Caco-2 (cell line): ENCODE measurements at regions not wholly inside any gene's neighbourhood (a gene's known extent, or its start where the extent isn't known, plus 50 kb on each side); places are given as distances from the start of the nearest gene placed in this dataset.

Source experiments
- BruUV-seq: library from RNA; stranded (reverse); fragments of 400-500 nt; replicated peaks from 2 replicates; lab custom pipeline; 2021; lab: Mats Ljungman, UMichigan
- CTCF ChIA-PET: fragments of 300-600 bp; sonication (Branson Sonifier 250); formaldehyde crosslinking; loops from one replicate; lab custom pipeline; 2022; ENCODE audit warnings: antibody characterized with exemption; lab: Charles Lee
- POLR2A ChIA-PET: fragments of 300-600 bp; sonication (Branson Sonifier 250); formaldehyde crosslinking; loops from one replicate; lab custom pipeline; 2022; ENCODE audit warnings: antibody characterized with exemption; lab: Charles Lee
- DNase-seq, 2 experiments: peaks; one replicate each; pipeline versions ENCODE4 v3.0.0 to v3.0.0-alpha.2; 2020 to 2022
- H3K27me3 ChIP-seq: replicated peaks from 2 replicates; pipeline ENCODE4 v1.6.0; 2011; ENCODE audit warnings: low read length; ENCODE audit not compliant: control insufficient read depth, insufficient read depth
- H3K36me3 ChIP-seq: 2 replicates; pipeline ENCODE4 v1.5.1; 2011; ENCODE audit warnings: low read length; ENCODE audit not compliant: control insufficient read depth, insufficient read depth
- H3K4me1 ChIP-seq: fragments of 250-450 bp; sonication (Bioruptor Pico); 2 replicates; pipeline ENCODE4 v1.5.1; 2020; ENCODE audit warnings: mild to moderate bottlenecking
- H3K4me3 ChIP-seq: 2 replicates; pipeline ENCODE4 v1.5.1; 2011; ENCODE audit warnings: low read depth, mild to moderate bottlenecking, control low read depth, low read length
- H3K9me3 ChIP-seq: fragments of 250-450 bp; sonication (Bioruptor Pico); 2 replicates; pipeline ENCODE4 v1.5.1; 2020; ENCODE audit warnings: mild to moderate bottlenecking, moderate library complexity
- H3K27ac Mint-ChIP-seq: one replicate; pipeline ENCODE4 v1.8.0; 2022; ENCODE audit warnings: mixed read lengths; ENCODE audit not compliant: unreplicated experiment
- H3K27me3 Mint-ChIP-seq: one replicate; pipeline ENCODE4 v1.8.0; 2022; ENCODE audit warnings: mixed read lengths; ENCODE audit not compliant: insufficient read depth, unreplicated experiment
- H3K36me3 Mint-ChIP-seq: one replicate; pipeline ENCODE4 v1.8.0; 2022; ENCODE audit warnings: mild to moderate bottlenecking, mixed read lengths; ENCODE audit not compliant: insufficient read depth, unreplicated experiment
- H3K4me1 Mint-ChIP-seq: one replicate; pipeline ENCODE4 v1.8.0; 2022; ENCODE audit warnings: low read depth, mixed read lengths; ENCODE audit not compliant: unreplicated experiment
- H3K4me3 Mint-ChIP-seq: one replicate; pipeline ENCODE4 v1.8.0; 2022; ENCODE audit warnings: mild to moderate bottlenecking, moderate library complexity, mixed read lengths; ENCODE audit not compliant: unreplicated experiment
- H3K9me3 Mint-ChIP-seq: one replicate; pipeline ENCODE4 v1.8.0; 2022; ENCODE audit warnings: mixed read lengths; ENCODE audit not compliant: unreplicated experiment
- CTCF ChIP-seq, 2 experiments: fragments of 200-600 bp in 1 of 2; IDR thresholded peaks; 1 replicate in 1 of 2; 2 replicates in 1 of 2; pipeline versions ENCODE4 v1.5.1 to v1.8.0; 2011 to 2022; ENCODE audit warnings: antibody characterized with exemption in 1 of 2, control low read depth in 1 of 2, inconsistent platforms in 1 of 2, low read depth in 1 of 2, low read length in 1 of 2, mild to moderate bottlenecking in 1 of 2, moderate library complexity in 1 of 2; ENCODE audit not compliant: insufficient read depth in 1 of 2, severe bottlenecking in 1 of 2, unreplicated experiment in 1 of 2
- intact Hi-C: fragments of 100-400 bp; cut with micrococcal nuclease; formaldehyde crosslinking; loops from one replicate; pipeline ENCODE4 v1.10.0; 2022; ENCODE audit not compliant: unreplicated experiment

- Histone ChIP-seq H3K36me3 (no peaks in the 10 kb centered on the region), H3K9me3 (peaks cover 3% of the 10 kb centered on the region; the same call in 1 of the 2 replicates), H3K4me1 (no peaks in the 10 kb centered on the region), H3K4me3 (no peak overlapping the region), H3K27me3 (no peaks in the 10 kb centered on the region; the same call in none of the 2 replicates)
- Mint-ChIP-seq H3K27ac (no peak overlapping the region), H3K27me3 (peaks cover 30% of the 10 kb centered on the region), H3K9me3 (no peaks in the 10 kb centered on the region), H3K4me1 (no peaks in the 10 kb centered on the region), H3K36me3 (no peaks in the 10 kb centered on the region), H3K4me3 (no peak overlapping the region)
- intact Hi-C loops, result no loop called here
- BruUV-seq, result no TSS peak
- POLR2A ChIA-PET, result no interaction called here
- CTCF ChIA-PET, result no interaction called here
- TF ChIP-seq CTCF (IDR thresholded peaks at IDR 0.05; ENCODE audit: insufficient read depth in 1 of 2, low read depth in 1 of 2, low read length in 1 of 2, severe bottlenecking in 1 of 2, unreplicated experiment in 1 of 2), result no peak
- no peak for DNase-seq
Observed at GRCh38 chr10:47098238-47098637, 187.0 kb downstream of the PTPN20 start.

GRCh38 chr10:47098964-47099363, 187.7 kb downstream of the PTPN20 start:
- H3K4me3 ChIP-seq, result no peak overlapping the region
- no peak overlapping the region for H3K27ac Mint-ChIP-seq
- DNase-seq, result no peak
- no peaks in the 10 kb centered on the region for H3K4me1 Mint-ChIP-seq
- TF ChIP-seq CTCF (IDR thresholded peaks at IDR 0.05; ENCODE audit: insufficient read depth in 1 of 2, low read depth in 1 of 2, low read length in 1 of 2, severe bottlenecking in 1 of 2, unreplicated experiment in 1 of 2), result no peak
- peaks cover 30% of the 10 kb centered on the region for H3K27me3 Mint-ChIP-seq
- no peaks in the 10 kb centered on the region for H3K36me3 Mint-ChIP-seq
- H3K4me1 ChIP-seq, result no peaks in the 10 kb centered on the region
- H3K27me3 ChIP-seq, result no peaks in the 10 kb centered on the region; the same call in none of the 2 replicates
- ChIA-PET POLR2A (no interaction called here), CTCF (no interaction called here)
- no TSS peak for BruUV-seq
- H3K4me3 Mint-ChIP-seq, result no peak overlapping the region
- no peaks in the 10 kb centered on the region for H3K9me3 Mint-ChIP-seq
- H3K36me3 ChIP-seq, result no peaks in the 10 kb centered on the region
- intact Hi-C loops, result no loop called here
- H3K9me3 ChIP-seq, result peaks cover 3% of the 10 kb centered on the region; the same call in 1 of the 2 replicates

DNA sequence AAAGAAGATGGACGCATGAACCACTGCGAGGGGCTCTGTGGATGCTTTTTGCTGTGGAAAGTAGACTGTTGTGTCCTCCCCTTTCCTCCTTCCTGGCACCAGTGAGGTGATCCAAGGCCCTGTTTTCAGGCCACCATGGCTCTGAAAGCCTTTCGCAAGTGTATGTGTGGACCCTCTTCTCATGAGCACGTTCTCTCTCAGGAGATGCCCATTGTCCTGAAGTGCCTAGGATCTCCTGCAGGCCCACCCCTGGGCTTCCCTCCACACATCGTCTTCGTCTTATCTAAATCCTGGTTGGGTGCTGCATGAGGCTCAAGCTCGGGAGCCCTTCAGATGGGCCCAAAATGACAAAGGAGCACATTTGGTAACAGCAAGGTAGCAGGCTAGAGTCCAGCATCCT, 188.2 kb downstream of the PTPN20 start:
- CTCF ChIA-PET, result no interaction called here
- H3K4me3 Mint-ChIP-seq, result no peak overlapping the region
- no TSS peak for BruUV-seq
- no peak for TF ChIP-seq CTCF (IDR thresholded peaks at IDR 0.05; ENCODE audit: insufficient read depth in 1 of 2, low read depth in 1 of 2, low read length in 1 of 2, severe bottlenecking in 1 of 2, unreplicated experiment in 1 of 2)
- H3K36me3 ChIP-seq, result no peaks in the 10 kb centered on the region
- no peak for DNase-seq
- POLR2A ChIA-PET, result no interaction called here
- H3K4me1 ChIP-seq, result no peaks in the 10 kb centered on the region
- H3K9me3 ChIP-seq, result peaks cover 3% of the 10 kb centered on the region; the same call in 1 of the 2 replicates
- H3K9me3 Mint-ChIP-seq, result no peaks in the 10 kb centered on the region
- H3K27me3 ChIP-seq, result no peaks in the 10 kb centered on the region; the same call in none of the 2 replicates
- no peak overlapping the region for H3K4me3 ChIP-seq
- no peak overlapping the region for H3K27ac Mint-ChIP-seq
- H3K4me1 Mint-ChIP-seq, result no peaks in the 10 kb centered on the region
- no peaks in the 10 kb centered on the region for H3K36me3 Mint-ChIP-seq
- peaks cover 29% of the 10 kb centered on the region for H3K27me3 Mint-ChIP-seq
- intact Hi-C loops, result no loop called here
